Lung (tissue), 11 donors: ENCODE measurements at regions not wholly inside any gene's neighbourhood (a gene's known extent, or its start where the extent isn't known, plus 50 kb on each side); places are given as distances from the start of the nearest gene placed in this dataset.

ENCODE experiments used
- ATAC-seq: fragments of 200-7000 bp; cut with Tn5 transposase; one replicate; pipeline ENCODE4 v1.9.1; 2020; ENCODE audit warnings: moderate number of reproducible peaks; ENCODE audit not compliant: insufficient read depth, low FRiP score
- DNase-seq, 3 donors: peaks; one replicate each; pipeline ENCODE4 v3.0.0-alpha.2; 2013 to 2017
- H3K27ac ChIP-seq, 2 donors: one replicate each; pipeline ENCODE4 v1.5.1; 2013; ENCODE audit warnings: mild to moderate bottlenecking in 2 of 2, moderate library complexity in 2 of 2, control low read depth in 1 of 2, inconsistent platforms in 1 of 2, low read depth in 1 of 2, low read length in 1 of 2
- H3K27me3 ChIP-seq, 3 donors: one replicate each; pipeline ENCODE4 v1.5.1; 2013; ENCODE audit warnings: low read length in 2 of 3; ENCODE audit not compliant: control insufficient read depth in 3 of 3, insufficient read depth in 3 of 3
- H3K36me3 ChIP-seq, 4 donors: one replicate each; pipeline ENCODE4 v1.5.1; 2013; ENCODE audit warnings: low read length in 4 of 4, mild to moderate bottlenecking in 1 of 4, moderate library complexity in 1 of 4; ENCODE audit not compliant: control insufficient read depth in 4 of 4, insufficient read depth in 4 of 4
- H3K4me1 ChIP-seq, 5 donors: one replicate each; pipeline ENCODE4 v1.5.1; 2013; ENCODE audit warnings: low read length in 5 of 5, mild to moderate bottlenecking in 2 of 5, moderate library complexity in 1 of 5; ENCODE audit not compliant: control insufficient read depth in 5 of 5, insufficient read depth in 5 of 5
- H3K4me3 ChIP-seq: one replicate; pipeline ENCODE4 v1.5.1; 2013; ENCODE audit warnings: mild to moderate bottlenecking, control low read depth, moderate library complexity
- H3K9ac ChIP-seq, 2 donors: one replicate each; pipeline ENCODE4 v1.5.1; 2013; ENCODE audit warnings: low read length in 2 of 2, control low read depth in 1 of 2; ENCODE audit not compliant: insufficient read depth in 1 of 2
- H3K9me3 ChIP-seq, 4 donors: one replicate each; pipeline ENCODE4 v1.5.1; 2013; ENCODE audit warnings: low read length in 3 of 4, mild to moderate bottlenecking in 1 of 4, moderate library complexity in 1 of 4; ENCODE audit not compliant: control insufficient read depth in 4 of 4, insufficient read depth in 3 of 4
- WGBS, 2 donors: extraction: QIAGEN DNeasy Blood & Tissue Kit; methylation state at CpG; one replicate each; pipeline ENCODE4 v1.1.7; 2013; 5-methylcytosine and 5-hydroxymethylcytosine counted together
- TF ChIP-seq, protein P1 (sequence below): IDR thresholded peaks from 2 replicates; pipeline ENCODE4 v1.5.1; 2012; ENCODE audit warnings: mild to moderate bottlenecking; ENCODE audit errors: control extremely low read depth, extremely low read depth
- donor health status: control.
- donor health status: control.
- donor health status: Bipolar disorder and iron deficiency.
- donor health status: healthy.
- donor health status: DM: yes; HTN: yes; CAD: no.

DNA sequence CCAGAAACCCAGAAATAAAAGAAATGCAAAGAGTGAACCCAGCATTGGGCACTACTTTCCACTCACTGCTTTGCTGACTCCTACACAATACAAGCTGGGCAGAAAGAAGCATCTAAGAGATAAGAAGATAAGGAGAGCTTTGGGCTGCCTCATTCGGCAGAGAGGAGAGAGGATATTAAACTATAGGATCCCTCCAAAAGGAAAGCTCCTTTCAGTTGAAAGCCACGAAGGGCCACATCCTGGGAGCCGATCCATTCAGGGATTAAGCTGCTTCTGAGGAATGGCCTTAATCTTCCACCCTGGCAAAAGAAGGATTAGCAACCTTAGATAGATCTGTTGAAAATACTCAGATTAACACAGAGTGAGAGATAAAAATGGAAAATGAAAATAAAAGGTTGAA, 274.9 kb upstream of the PPP2R3A start:
- no peaks in the 10 kb centered on the region for H3K27me3 ChIP-seq
- no peaks in the 10 kb centered on the region for H3K36me3 ChIP-seq
- H3K4me1 ChIP-seq = no peaks in the 10 kb centered on the region
- no peak overlapping the region for H3K9ac ChIP-seq
- H3K9me3 ChIP-seq = no peaks in the 10 kb centered on the region
- WGBS, 2 donors = 65 to 69% methylated on average over 3 of the region's 3 CpGs
- no peak overlapping the region for H3K4me3 ChIP-seq
- TF ChIP-seq, protein P1, sequence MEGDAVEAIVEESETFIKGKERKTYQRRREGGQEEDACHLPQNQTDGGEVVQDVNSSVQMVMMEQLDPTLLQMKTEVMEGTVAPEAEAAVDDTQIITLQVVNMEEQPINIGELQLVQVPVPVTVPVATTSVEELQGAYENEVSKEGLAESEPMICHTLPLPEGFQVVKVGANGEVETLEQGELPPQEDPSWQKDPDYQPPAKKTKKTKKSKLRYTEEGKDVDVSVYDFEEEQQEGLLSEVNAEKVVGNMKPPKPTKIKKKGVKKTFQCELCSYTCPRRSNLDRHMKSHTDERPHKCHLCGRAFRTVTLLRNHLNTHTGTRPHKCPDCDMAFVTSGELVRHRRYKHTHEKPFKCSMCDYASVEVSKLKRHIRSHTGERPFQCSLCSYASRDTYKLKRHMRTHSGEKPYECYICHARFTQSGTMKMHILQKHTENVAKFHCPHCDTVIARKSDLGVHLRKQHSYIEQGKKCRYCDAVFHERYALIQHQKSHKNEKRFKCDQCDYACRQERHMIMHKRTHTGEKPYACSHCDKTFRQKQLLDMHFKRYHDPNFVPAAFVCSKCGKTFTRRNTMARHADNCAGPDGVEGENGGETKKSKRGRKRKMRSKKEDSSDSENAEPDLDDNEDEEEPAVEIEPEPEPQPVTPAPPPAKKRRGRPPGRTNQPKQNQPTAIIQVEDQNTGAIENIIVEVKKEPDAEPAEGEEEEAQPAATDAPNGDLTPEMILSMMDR = no peak
- DNase-seq (no peak), ATAC-seq (no peak)
- no peak overlapping the region for H3K27ac ChIP-seq

- WGBS, 2 donors = 67 to 79% methylated on average over 1 of the region's 1 CpG
- H3K4me3 ChIP-seq = no peak overlapping the region
- H3K9ac ChIP-seq = no peak overlapping the region
- H3K9me3 ChIP-seq = no peaks in the 10 kb centered on the region
- no peaks in the 10 kb centered on the region for H3K4me1 ChIP-seq
- ATAC-seq (no peak), DNase-seq (no peak)
- H3K27ac ChIP-seq = no peak overlapping the region
- no peaks in the 10 kb centered on the region for H3K27me3 ChIP-seq
- H3K36me3 ChIP-seq = no peaks in the 10 kb centered on the region
- TF ChIP-seq, protein P1 = no peak
Observed at GRCh38 chr3:135691240-135691639, 274.3 kb upstream of the PPP2R3A start.

GRCh38 chr3:135694142-135694541, 271.4 kb upstream of the PPP2R3A start:
- no peak overlapping the region for H3K27ac ChIP-seq
- H3K27me3 ChIP-seq = no peaks in the 10 kb centered on the region
- no peaks in the 10 kb centered on the region for H3K4me1 ChIP-seq
- H3K9ac ChIP-seq = no peak overlapping the region
- no peaks in the 10 kb centered on the region for H3K9me3 ChIP-seq
- TF ChIP-seq, protein P1 = no peak
- 47 to 51% methylated on average over 1 of the region's 1 CpG for WGBS, 2 donors
- ATAC-seq = no peak
- no peak overlapping the region for H3K4me3 ChIP-seq
- H3K36me3 ChIP-seq = no peaks in the 10 kb centered on the region
- no peak for DNase-seq

GRCh38 chr3:135699741-135700140, 265.8 kb upstream of the PPP2R3A start:
- H3K27me3 ChIP-seq = no peaks in the 10 kb centered on the region
- H3K4me3 ChIP-seq = no peak overlapping the region
- H3K9ac ChIP-seq = no peak overlapping the region
- TF ChIP-seq, protein P1 = no peak
- no peak for DNase-seq
- no peaks in the 10 kb centered on the region for H3K9me3 ChIP-seq
- no peaks in the 10 kb centered on the region for H3K36me3 ChIP-seq
- 85 to 87% methylated on average over 5 of the region's 5 CpGs for WGBS, 2 donors
- H3K4me1 ChIP-seq = no peaks in the 10 kb centered on the region
- no peak for ATAC-seq
- H3K27ac ChIP-seq = no peak overlapping the region
